ENCODE measurements at regions not wholly inside any gene's neighbourhood (a gene's known extent, or its start where the extent isn't known, plus 50 kb on each side); places are given as distances from the start of the nearest gene placed in this dataset.

GRCh38 chr1:218754477-218754876 lies 409.3 kb downstream of the TGFB2 start:
- DNase-seq (ENCODE audit: low spot score), result no peak

GRCh38 chr1:218755128-218755527 lies 410.0 kb downstream of the TGFB2 start:
- DNase-seq (ENCODE audit: low spot score) (no peak), ATAC-seq (no peak)

More at GRCh38 chr1:218754477-218754876, 409.3 kb downstream of the TGFB2 start:
- peak; percentile 28 for ATAC-seq

GRCh38 chr1:218759795-218760194 lies 413.9 kb upstream of the LYPLAL1 start:
- DNase-seq (ENCODE audit: low spot score), result no peak
- ATAC-seq, result no peak

DNA sequence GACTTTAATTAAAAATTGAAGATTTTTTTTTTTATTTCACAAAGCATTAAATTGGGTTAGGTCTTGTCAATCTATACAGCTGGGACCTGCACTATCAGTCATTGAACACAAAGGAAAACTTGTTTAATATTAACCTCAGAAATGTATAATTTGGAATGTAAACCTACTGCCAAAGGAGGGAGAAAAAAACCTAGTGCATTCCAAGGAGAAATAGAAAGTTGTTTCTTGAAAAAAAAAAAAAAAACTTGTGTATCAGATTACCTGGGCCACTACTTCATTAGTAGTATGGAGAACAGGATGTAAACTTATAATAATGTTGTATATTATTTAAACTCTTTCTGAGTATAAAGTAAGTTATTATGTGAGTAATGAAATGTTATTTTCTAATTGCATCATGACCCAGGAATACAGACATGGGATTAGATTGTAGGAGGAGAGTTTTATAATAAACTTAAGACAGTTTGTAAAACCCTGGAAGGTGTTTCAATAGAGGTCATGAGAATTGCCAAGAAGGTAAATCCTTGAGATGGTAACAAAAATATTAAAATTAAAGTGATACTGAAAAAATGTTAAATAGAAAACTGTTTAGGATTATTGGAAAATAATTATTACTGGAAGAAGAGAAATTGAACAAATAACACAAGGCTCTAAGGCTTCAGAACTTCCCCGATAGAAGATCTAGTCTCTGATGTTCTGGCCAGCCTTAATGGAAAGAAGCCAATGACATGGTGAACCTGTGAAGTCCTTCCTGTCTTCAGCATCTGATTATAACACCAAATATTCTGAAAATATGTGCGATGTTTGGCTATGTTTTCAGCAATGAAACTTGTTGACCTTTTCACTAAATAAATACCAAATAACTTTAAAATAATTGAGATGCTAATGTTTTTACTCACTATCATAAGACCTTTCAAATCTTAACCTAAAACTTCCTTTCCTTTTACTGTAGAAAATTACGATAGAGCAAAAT lies 412.8 kb upstream of the LYPLAL1 start:
- DNase-seq (ENCODE audit: low spot score) (no peak), ATAC-seq (no peak)

DNA sequence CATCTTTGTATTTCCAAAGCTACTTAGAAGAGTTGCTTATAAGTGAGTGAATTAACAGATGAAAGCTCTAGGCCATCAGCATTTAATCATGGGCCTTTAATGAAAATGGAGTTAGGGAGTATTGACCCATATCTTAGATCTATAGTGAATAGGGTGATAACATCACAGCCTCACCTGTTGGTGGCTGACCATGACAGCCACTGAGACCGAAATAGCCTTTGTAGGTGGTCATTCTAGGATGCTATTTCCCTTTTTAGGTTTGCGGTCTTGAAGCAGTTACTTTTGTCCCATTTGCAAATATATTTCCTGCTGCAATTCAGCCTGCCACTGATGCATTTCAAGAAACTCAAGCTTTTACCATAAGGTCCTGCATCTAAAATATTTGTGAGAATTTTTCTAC lies 410.1 kb upstream of the LYPLAL1 start:
- no peak for ATAC-seq

DNA sequence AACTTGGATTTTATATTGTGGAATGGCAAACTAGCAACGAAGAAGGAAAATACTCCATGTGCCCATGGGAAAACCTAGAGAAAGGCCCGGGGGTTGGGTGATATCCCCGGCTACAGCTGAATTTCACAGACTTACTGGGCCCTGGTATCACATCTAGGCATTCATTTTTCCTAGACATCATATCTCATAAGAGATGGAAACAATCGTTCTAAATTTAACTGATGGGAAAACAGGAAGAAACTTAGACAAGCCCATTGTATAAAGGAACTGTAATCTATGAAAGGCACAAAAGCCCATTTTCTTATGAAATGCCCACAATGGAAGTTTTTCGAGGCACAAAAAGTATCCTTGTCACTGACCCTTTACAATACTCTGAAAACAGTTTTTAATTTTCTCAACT lies 407.9 kb upstream of the LYPLAL1 start:
- ATAC-seq, result peak; percentile 37
- no peak for DNase-seq (ENCODE audit: low spot score)

More for the DNA sequence above, 410.1 kb upstream of the LYPLAL1 start:
- DNase-seq (ENCODE audit: low spot score), result no peak

- DNase-seq (ENCODE audit: low spot score) (no peak), ATAC-seq (no peak)
These were observed 401.7 kb upstream of the LYPLAL1 start for GRCh38 chr1:218771931-218772330.

- no peak for ATAC-seq
- DNase-seq (ENCODE audit: low spot score), result no peak
These were observed 401.1 kb upstream of the LYPLAL1 start for GRCh38 chr1:218772575-218772974.

GRCh38 chr1:218775501-218776021 lies 398.1 kb upstream of the LYPLAL1 start:
- ATAC-seq (no peak), DNase-seq (ENCODE audit: low spot score) (no peak)

- ATAC-seq, result no peak
- no peak for DNase-seq (ENCODE audit: low spot score)
These were observed 395.2 kb upstream of the LYPLAL1 start for GRCh38 chr1:218778257-218779126.

DNA sequence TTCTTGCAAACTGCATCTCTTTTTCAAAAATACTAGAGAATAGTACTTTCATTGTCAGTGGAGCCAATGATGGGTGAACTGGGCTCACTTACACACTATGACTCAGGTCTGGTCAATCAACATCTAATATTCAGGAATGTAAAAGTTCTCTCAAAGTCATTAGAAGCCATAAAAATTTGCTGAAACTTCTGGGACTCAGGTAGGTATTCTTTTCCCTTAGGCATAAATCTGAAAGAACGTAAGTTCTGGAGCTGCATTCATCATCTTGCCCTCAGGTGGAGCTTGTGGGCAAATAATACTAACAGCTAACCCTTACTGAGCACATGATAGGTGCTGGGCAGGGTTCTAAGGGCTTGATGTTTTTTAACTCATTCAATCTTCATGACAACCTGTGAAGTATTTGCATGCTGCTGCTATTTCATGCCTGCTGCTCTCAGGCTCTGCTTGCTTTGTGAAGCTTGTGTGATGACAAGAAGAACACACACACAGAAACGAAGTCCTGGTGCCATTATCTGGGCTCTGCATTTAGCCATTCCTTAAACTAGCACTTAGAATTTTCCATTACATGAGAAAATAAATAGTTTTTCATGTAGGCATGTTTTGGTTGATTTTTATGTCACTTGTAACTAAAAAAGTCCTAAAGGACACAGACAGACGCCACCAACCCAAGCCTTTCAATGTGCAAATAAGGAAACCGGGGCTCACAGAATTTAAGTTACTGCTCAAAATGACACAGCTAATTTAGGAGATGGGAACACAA lies 394.2 kb upstream of the LYPLAL1 start:
- ATAC-seq (no peak), DNase-seq (ENCODE audit: low spot score) (no peak)

DNA sequence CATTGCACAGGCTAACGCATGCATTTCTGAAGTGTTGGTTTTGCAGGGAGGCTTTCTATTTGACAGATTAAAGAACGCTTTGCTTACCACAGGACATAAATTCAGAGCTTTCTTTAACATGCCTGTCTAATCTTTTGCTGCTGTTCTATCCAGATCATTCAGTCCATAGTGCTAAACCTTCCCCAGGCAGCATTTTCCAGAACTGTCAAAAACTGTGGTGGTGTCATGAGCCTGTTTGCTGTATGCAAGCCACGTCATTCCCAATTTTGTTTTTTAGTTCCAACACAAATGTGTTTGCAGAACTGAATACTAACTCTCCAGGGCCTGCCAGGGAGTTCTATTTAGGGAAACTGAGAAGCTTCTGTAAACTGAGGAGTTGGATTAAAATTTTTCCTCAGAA lies 390.5 kb upstream of the LYPLAL1 start:
- DNase-seq (ENCODE audit: low spot score) (no peak), ATAC-seq (no peak)

GRCh38 chr1:218783916-218784315 lies 389.8 kb upstream of the LYPLAL1 start:
- no peak for ATAC-seq
- DNase-seq (ENCODE audit: low spot score), result no peak

DNA sequence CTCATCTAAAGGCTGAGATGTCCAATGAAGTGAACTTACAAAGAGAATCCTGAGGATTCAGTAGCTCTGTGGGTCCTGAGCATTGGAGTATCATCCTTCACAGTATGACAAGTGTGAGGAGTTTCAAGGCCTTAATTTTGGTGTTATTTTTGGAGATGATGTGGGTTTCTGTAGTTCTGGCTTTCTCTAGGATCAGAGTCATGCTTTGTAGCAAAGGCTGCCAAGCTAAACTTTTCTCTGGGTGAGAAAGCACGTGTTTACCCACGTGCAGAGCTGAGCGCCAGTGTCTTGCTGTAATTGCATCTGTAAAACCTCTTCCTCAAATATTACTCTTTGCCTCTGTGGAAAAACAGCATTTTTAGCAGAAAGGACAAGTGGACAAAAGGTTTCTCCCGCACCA lies 387.8 kb upstream of the LYPLAL1 start:
- DNase-seq (ENCODE audit: low spot score) (no peak), ATAC-seq (peak; percentile 69)

DNA sequence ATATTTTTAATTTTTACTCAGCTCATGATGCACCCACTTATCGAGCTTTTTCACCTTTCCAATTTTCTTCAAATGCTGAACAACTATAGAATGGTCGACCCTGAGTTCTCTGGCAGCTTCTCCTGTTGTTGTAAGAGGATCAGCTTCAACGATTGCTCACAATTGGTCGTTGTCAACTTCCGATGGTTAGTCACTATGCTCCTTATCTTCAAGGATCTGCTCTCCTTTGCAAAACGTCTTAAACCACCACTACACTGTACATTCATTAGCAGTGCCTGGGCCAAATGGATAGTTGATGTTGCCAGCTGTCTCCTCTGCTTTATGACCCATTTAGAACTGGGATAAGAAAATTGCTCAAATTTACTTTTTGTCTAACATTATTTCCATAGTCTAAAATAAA lies 385.9 kb upstream of the LYPLAL1 start:
- ATAC-seq (no peak), DNase-seq (ENCODE audit: low spot score) (no peak)

- no peak for DNase-seq (ENCODE audit: low spot score)
- ATAC-seq, result no peak
These were observed 376.9 kb upstream of the LYPLAL1 start for GRCh38 chr1:218796773-218797172.

DNA sequence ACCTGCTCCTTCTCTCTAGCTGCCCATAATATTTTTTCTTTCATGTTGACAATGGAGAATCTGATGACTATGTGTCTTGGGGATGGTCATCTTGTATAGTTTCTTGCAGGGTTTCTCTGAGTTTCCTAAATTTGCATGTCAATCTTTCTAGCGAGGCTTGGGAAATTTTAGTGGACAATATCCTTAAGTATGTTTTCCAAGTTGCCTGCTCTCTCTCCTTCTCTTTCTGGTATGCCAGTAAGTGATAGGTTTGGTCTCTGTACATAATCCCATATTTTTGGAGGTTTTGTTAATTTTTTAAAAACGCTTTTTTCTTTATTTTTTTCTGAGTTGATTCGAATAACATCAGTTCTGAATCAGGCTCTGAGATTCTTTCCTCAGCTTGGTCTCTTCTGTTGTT lies 370.9 kb upstream of the LYPLAL1 start:
- no peak for ATAC-seq
- DNase-seq (ENCODE audit: low spot score), result no peak

- DNase-seq (ENCODE audit: low spot score) (no peak), ATAC-seq (no peak)
These were observed 370.2 kb upstream of the LYPLAL1 start for GRCh38 chr1:218803351-218803997.

- no peak for DNase-seq (ENCODE audit: low spot score)
- no peak for ATAC-seq
These were observed 369.5 kb upstream of the LYPLAL1 start for GRCh38 chr1:218804014-218804785.

All from left lobe of liver (tissue), 2 donors.